NCI-H345 (cell line): ENCODE measurements at regions not wholly inside any gene's neighbourhood (a gene's known extent, or its start where the extent isn't known, plus 50 kb on each side); places are given as distances from the start of the nearest gene placed in this dataset.
"Not testable (repeated sequence)": the region's sequence is repeated elsewhere in the genome, so short reads cannot be mapped to it uniquely, and the experiment has no call there.

Experiments used
- DNase-seq: peaks from one replicate; lab custom pipeline; 2025; lab: John Stamatoyannopoulos, UW

- DNase-seq = peak; percentile 57
These were observed 667.2 kb downstream of the ZEB2 start for GRCh38 chr2:143852759-143853158.

- DNase-seq = no peak
These were observed 669.8 kb downstream of the ZEB2 start for GRCh38 chr2:143850084-143850483.

GRCh38 chr2:143847257-143847656 is 672.7 kb downstream of the ZEB2 start:
- no peak for DNase-seq

- no peak for DNase-seq
These were observed 674.9 kb downstream of the ZEB2 start for GRCh38 chr2:143844986-143845385.

DNA sequence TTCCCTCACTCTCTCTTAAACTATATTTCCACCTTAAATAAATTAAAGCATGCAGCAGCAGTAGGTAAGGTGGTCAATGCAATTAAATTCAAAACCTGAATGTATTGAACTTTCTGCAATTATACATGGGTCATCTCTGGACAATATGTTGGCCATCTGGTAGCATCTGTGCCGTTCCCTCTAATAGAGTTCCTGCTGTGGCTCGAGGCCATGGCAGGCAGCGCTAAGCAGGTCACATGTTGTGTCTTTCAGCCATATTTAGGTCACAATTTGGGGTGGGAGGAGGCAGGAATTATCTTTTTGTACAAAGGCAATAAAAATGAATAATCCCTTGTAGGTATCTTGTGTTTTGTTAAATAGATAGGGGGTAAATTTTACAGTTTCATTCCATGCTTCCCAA is 676.2 kb downstream of the ZEB2 start:
- DNase-seq = no peak

DNA sequence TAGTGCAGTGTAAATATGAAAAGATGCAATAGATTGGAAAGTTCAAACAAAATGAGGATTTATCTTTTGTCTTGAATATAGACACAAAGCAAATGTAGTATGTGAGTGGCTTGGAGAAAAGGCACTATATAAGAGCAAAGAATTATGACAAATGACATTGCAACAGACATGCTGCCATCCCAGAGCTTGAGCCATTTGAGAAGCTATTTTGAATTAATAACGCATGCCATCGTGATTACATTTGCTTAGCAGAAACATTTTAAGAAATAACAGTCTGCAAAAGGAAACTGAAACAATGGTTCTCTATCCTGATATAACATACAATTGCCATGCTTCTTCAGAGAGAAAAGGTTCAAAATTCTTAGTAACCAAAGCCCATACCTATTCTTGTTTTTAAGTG is 677.1 kb downstream of the ZEB2 start:
- DNase-seq = no peak

DNA sequence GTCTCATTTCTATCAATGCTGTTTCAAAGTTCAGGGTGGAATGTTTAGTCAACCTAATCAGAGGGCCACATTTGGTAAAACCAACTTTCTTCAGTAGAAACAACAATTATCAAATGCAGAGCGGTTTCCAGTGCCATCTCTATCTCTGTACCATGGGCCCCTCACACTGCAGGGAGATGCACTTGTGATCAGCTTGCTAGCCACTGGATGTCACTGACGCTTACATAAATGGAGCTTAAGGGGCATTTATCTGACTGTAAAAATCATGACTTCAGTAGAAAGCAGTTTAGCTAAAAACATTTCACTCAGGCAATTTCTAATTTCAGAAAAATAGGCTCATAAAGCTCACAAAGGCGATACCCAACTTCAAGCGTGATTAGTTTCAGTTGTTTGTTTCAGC is 678.0 kb downstream of the ZEB2 start:
- DNase-seq = no peak

DNA sequence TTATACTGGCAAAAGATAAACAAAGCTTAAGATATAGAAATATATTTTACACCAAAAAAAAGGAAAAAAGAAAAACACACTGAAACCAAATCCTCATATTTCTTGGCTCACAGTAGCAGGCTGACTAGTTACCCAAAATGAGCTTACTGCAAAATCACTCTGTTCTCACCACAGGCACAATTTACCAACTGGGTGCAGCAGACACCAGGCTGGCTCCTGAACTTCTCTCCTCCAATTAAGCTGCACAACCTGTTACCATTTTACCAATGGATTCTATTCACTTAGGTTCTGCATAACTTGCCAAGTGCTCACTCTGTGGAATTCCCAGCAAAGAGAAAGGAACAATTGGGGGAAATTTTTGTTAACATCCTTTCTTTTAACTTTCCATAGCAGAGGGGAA is 679.3 kb downstream of the ZEB2 start:
- no peak for DNase-seq

- no peak for DNase-seq
These were observed 679.7 kb downstream of the ZEB2 start for GRCh38 chr2:143840194-143840593.

DNA sequence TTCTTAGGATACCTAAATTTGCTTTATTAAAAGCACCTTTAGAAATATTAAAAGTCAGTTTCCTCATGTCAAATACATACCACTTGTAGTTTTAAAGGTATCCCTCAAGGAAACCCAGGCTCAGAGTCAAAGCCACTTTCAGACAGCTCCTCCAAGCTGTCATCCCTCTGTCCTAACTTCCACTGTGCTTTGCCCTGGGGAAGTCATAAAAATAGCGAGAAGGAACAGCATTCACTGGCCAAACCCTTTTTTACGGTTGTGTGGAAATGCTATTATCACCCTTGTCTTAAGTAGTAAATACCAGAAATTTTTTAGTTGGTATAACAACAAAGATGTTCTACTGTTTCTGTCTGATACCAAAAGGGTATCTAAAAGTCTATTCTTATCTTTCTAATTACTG is 680.5 kb downstream of the ZEB2 start:
- no peak for DNase-seq

- not testable (repeated sequence) for DNase-seq
These were observed 682.9 kb downstream of the ZEB2 start for GRCh38 chr2:143837055-143837454.

GRCh38 chr2:143835481-143835880 is 684.4 kb downstream of the ZEB2 start:
- DNase-seq = no peak

- no peak for DNase-seq
These were observed 686.8 kb downstream of the ZEB2 start for GRCh38 chr2:143833015-143833660.

DNA sequence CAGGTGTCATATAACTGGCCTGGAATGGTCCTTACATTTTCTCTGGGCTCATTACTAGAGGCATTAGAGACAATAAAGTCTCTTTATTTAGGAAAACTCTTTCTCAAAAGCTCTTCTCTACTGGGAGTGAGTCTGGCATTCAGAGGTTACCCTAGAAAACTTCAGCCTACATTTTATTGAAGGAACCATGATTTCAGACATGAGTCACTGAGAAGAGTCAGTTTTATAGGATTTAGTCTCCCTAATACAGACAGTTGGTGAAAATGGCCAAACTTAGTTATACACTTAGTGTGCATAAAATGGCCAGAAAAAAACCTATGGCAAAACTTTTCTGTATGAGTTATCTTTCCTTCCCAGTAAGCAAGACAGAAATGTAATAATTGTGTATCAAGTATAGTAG is 689.4 kb downstream of the ZEB2 start:
- DNase-seq = no peak

DNA sequence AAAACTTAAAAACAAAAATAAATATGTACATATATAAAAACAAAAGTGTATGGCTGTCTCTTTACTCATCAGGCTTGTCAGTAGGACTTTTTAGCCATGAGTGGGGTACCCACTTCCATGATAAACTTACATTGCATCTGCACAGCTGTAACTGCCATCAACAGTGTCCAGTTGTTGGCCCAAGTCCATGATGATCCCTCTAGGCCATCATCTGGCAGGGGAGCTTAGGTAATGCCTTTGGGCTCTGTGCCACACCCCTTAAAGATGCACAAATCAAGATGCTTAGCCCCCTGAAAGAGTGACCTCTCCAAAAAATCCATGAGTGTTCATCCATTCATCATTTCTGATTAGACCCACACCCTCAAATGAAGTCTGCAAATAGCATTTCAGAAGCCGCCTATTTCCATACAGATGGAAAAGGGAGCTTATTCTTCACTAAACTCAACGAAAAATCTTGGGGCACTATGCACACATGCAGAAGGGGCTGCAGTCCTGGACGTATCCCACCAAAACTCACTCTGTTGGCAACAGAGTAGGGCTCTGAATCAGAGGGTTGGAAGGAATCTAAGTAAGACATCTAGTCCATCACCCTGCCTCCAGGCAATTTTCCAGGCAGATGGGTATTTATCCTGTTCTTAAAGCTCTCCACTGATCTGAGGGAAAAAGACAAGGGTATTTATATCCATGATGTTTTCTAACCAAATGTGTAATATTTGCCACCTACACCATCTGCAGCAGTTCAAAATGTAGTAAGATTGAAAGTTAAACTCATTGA is 691.0 kb downstream of the ZEB2 start:
- DNase-seq = no peak

GRCh38 chr2:143824791-143825190 is 695.1 kb downstream of the ZEB2 start:
- no peak for DNase-seq

- no peak for DNase-seq
These were observed 694.7 kb downstream of the ARHGAP15 start for GRCh38 chr2:143823876-143824275.

- no peak for DNase-seq
These were observed 694.1 kb downstream of the ARHGAP15 start for GRCh38 chr2:143823296-143823695.

DNA sequence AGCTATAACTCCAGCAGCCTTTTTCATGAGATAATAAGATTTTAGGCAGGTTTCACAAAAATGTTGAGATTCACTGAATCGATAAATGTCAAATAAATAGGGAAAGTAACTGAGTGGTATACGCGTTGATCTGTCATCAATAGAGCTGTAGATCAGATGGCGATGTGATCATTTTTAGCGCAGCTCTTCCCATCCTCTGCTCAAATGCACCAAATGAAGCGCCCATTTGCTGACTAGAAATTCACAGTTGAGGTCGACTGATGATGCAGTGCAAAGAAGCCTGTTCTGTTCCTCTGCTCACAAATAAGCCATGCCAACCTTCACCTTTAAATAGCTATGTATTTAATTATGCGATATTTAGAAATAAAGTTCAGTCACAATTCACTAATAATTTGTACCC is 693.5 kb downstream of the ARHGAP15 start:
- DNase-seq = no peak

- no peak for DNase-seq
These were observed 690.5 kb downstream of the ARHGAP15 start for GRCh38 chr2:143819764-143820163.

GRCh38 chr2:143819190-143819735 is 690.0 kb downstream of the ARHGAP15 start:
- no peak for DNase-seq
